NCI-H226 (cell line): ENCODE measurements at regions not wholly inside any gene's neighbourhood (a gene's known extent, or its start where the extent isn't known, plus 50 kb on each side); places are given as distances from the start of the nearest gene placed in this dataset.
A peak's percentile ranks its signal among the peaks of the same experiment; 100 is the strongest.
"Not testable (repeated sequence)": the region's sequence is repeated elsewhere in the genome, so short reads cannot be mapped to it uniquely, and the experiment has no call there.

Experiments
- DNase-seq: peaks from one replicate; pipeline ENCODE4 v3.0.0-alpha.2; 2015

DNA sequence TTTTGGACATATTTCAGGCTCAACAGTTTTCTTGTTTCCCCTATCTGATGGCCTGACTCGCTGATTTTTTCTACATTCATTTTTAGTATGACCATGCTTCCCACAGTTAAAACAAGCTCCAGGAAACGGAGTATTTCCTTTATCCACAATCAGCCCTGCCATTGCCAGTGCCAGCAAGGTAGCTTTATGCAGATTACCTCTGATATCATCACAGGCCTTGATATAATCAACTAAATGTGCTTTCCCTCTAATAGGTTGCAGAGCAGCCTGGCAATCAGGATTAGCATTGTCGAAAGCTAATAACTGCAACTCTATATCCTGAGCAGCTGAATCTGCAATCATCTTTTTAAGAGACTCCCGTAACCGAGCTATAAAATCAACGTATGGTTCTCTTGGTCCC is 57.1 kb upstream of the FMNL2 start:
- not testable (repeated sequence) for DNase-seq

DNA sequence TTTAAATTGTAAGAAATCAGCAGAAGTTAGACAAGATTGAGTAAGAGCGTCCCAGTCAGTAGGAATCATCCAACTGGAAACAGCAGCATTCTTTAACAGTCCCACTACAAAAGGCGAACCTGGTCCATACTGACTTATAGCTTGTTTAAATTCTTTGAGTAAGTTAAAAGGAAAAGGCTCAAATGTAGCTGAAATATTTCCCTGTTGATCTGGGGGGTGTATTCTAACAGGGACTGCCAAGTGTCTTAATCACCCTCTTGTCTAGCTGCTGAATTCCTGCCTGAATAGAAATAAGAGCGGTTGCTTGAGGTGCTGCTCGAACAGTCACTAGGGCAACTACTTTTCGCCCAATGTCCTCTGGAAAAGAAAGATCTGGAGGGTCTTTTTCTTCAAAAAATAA is 56.4 kb upstream of the FMNL2 start:
- no peak for DNase-seq

DNA sequence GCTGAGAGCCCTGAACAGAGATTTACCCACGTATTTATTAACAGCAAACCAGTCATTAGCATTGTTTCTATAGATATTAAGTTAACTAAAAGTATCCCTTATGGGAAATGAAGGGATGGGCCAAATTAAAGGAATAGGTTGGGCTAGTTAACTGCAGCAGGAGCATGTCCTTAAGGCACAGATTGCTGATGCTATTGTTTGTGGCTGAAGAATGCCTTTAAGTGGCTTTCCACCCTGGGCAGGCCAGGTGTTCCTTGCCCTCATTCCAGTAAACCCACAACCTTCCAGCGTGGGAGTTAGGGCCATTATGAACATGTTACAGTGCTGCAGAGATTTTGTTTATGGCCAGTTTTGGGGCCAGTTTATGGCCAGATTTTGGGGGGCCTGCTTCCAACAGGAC is 55.6 kb upstream of the FMNL2 start:
- not testable (repeated sequence) for DNase-seq

- DNase-seq: no peak
Measured at GRCh38 chr2:152280780-152281179, 54.2 kb upstream of the FMNL2 start.

- no peak for DNase-seq
Measured at GRCh38 chr2:152283392-152283791, 51.6 kb upstream of the FMNL2 start.

GRCh38 chr2:152284398-152284797 is 50.6 kb upstream of the FMNL2 start:
- peak; percentile 36 for DNase-seq
